GM23248 (cell line): ENCODE measurements at regions not wholly inside any gene's neighbourhood (a gene's known extent, or its start where the extent isn't known, plus 50 kb on each side); places are given as distances from the start of the nearest gene placed in this dataset.

ENCODE experiments used
- EZH2 ChIP-seq: fragments of 200-600 bp; sonication (generic); IDR thresholded peaks from 2 replicates; pipeline ENCODE4 v1.6.1; 2018; ENCODE audit warnings: antibody characterized with exemption, mild to moderate bottlenecking; ENCODE audit not compliant: insufficient read depth, poor library complexity, severe bottlenecking
- EZH2phosphoT487 ChIP-seq: fragments of 200-600 bp; sonication (generic); IDR thresholded peaks from 2 replicates; pipeline ENCODE4 v1.6.1; 2018; ENCODE audit warnings: antibody characterized with exemption, moderate library complexity, mild to moderate bottlenecking, low read depth; ENCODE audit not compliant: insufficient read depth

- TF ChIP-seq EZH2 (no peak), EZH2phosphoT487 (no peak)
Observed at GRCh38 chr3:190959077-190959476, 96.6 kb upstream of the GMNC start.
